Central memory CD8-positive, alpha-beta T cell (primary cell): ENCODE measurements at regions not wholly inside any gene's neighbourhood (a gene's known extent, or its start where the extent isn't known, plus 50 kb on each side); places are given as distances from the start of the nearest gene placed in this dataset.

Experiments used
- ATAC-seq: fragments of 150-1000 bp; cut with Tn5 transposase; replicated peaks from 2 replicates; pipeline ENCODE4 v1.10.0; 2022; ENCODE audit warnings: mild to moderate bottlenecking, moderate FRiP score, moderate number of reproducible peaks; ENCODE audit not compliant: poor library complexity, severe bottlenecking; ENCODE audit errors: extremely low read depth
- DNase-seq, 2 donors: peaks; one replicate each; pipeline ENCODE4 v3.0.0; 2021; ENCODE audit warnings: low spot score in 2 of 2
- H3K27ac Mint-ChIP-seq: one replicate; pipeline ENCODE4 v1.8.0; 2022; ENCODE audit warnings: low read depth, mild to moderate bottlenecking, moderate library complexity, mixed read lengths
- H3K27me3 Mint-ChIP-seq: one replicate; pipeline ENCODE4 v1.8.0; 2022; ENCODE audit warnings: mixed read lengths
- H3K36me3 Mint-ChIP-seq: one replicate; pipeline ENCODE4 v1.8.0; 2022; ENCODE audit warnings: mild to moderate bottlenecking, moderate library complexity, mixed read lengths; ENCODE audit not compliant: insufficient read depth
- H3K4me1 Mint-ChIP-seq: one replicate; pipeline ENCODE4 v1.8.0; 2022; ENCODE audit warnings: mixed read lengths
- H3K4me3 Mint-ChIP-seq: one replicate; pipeline ENCODE4 v1.8.0; 2022; ENCODE audit warnings: mild to moderate bottlenecking, moderate library complexity, mixed read lengths
- H3K9me3 Mint-ChIP-seq: one replicate; pipeline ENCODE4 v1.8.0; 2022; ENCODE audit warnings: mixed read lengths

GRCh38 chr11:19578871-19579270 is 133.8 kb upstream of the NAV2 start:
- no peaks in the 10 kb centered on the region for H3K9me3 Mint-ChIP-seq
- DNase-seq (no peak), ATAC-seq (no peak)
- H3K36me3 Mint-ChIP-seq, result no peaks in the 10 kb centered on the region
- no peak overlapping the region for H3K4me3 Mint-ChIP-seq
- peaks cover 3% of the 10 kb centered on the region for H3K27me3 Mint-ChIP-seq
- H3K27ac Mint-ChIP-seq, result no peak overlapping the region
- H3K4me1 Mint-ChIP-seq, result no peaks in the 10 kb centered on the region

GRCh38 chr11:19577976-19578619 is 134.5 kb upstream of the NAV2 start:
- Mint-ChIP-seq H3K4me3 (no peak overlapping the region), H3K36me3 (no peaks in the 10 kb centered on the region), H3K27me3 (no peaks in the 10 kb centered on the region), H3K4me1 (no peaks in the 10 kb centered on the region), H3K9me3 (no peaks in the 10 kb centered on the region), H3K27ac (no peak overlapping the region)
- DNase-seq, result no peak
- ATAC-seq, result no peak

GRCh38 chr11:19577391-19577975 is 135.2 kb upstream of the NAV2 start:
- no peak overlapping the region for H3K4me3 Mint-ChIP-seq
- no peak overlapping the region for H3K27ac Mint-ChIP-seq
- H3K27me3 Mint-ChIP-seq, result no peaks in the 10 kb centered on the region
- no peak for DNase-seq
- H3K36me3 Mint-ChIP-seq, result no peaks in the 10 kb centered on the region
- H3K9me3 Mint-ChIP-seq, result no peaks in the 10 kb centered on the region
- no peaks in the 10 kb centered on the region for H3K4me1 Mint-ChIP-seq
- no peak for ATAC-seq

- no peak for ATAC-seq
These were observed 135.7 kb upstream of the NAV2 start for GRCh38 chr11:19576903-19577302.

GRCh38 chr11:19576054-19576453 is 136.6 kb upstream of the NAV2 start:
- no peak for ATAC-seq
- no peak overlapping the region for H3K4me3 Mint-ChIP-seq
- no peak overlapping the region for H3K27ac Mint-ChIP-seq
- H3K36me3 Mint-ChIP-seq, result no peaks in the 10 kb centered on the region
- no peaks in the 10 kb centered on the region for H3K4me1 Mint-ChIP-seq
- peaks cover 11% of the 10 kb centered on the region for H3K27me3 Mint-ChIP-seq
- DNase-seq, result no peak
- H3K9me3 Mint-ChIP-seq, result no peaks in the 10 kb centered on the region

More at GRCh38 chr11:19576903-19577302, 135.7 kb upstream of the NAV2 start:
- H3K27me3 Mint-ChIP-seq, result peaks cover 3% of the 10 kb centered on the region
- no peaks in the 10 kb centered on the region for H3K36me3 Mint-ChIP-seq
- no peak overlapping the region for H3K4me3 Mint-ChIP-seq
- H3K9me3 Mint-ChIP-seq, result no peaks in the 10 kb centered on the region
- H3K27ac Mint-ChIP-seq, result no peak overlapping the region
- no peak for DNase-seq
- no peaks in the 10 kb centered on the region for H3K4me1 Mint-ChIP-seq

- H3K27ac Mint-ChIP-seq, result no peak overlapping the region
- no peaks in the 10 kb centered on the region for H3K36me3 Mint-ChIP-seq
- DNase-seq, result no peak
- ATAC-seq, result no peak
- no peak overlapping the region for H3K4me3 Mint-ChIP-seq
- H3K9me3 Mint-ChIP-seq, result no peaks in the 10 kb centered on the region
- H3K4me1 Mint-ChIP-seq, result no peaks in the 10 kb centered on the region
- peaks cover 22% of the 10 kb centered on the region for H3K27me3 Mint-ChIP-seq
These were observed 137.7 kb upstream of the NAV2 start for GRCh38 chr11:19574916-19575315.

- DNase-seq, result no peak
- Mint-ChIP-seq H3K36me3 (no peaks in the 10 kb centered on the region), H3K9me3 (no peaks in the 10 kb centered on the region), H3K27me3 (peaks cover 28% of the 10 kb centered on the region), H3K27ac (no peak overlapping the region), H3K4me1 (no peaks in the 10 kb centered on the region), H3K4me3 (no peak overlapping the region)
- ATAC-seq, result no peak
These were observed 139.0 kb upstream of the NAV2 start for GRCh38 chr11:19573666-19574065.

GRCh38 chr11:19571906-19572305 is 140.7 kb upstream of the NAV2 start:
- H3K9me3 Mint-ChIP-seq, result no peaks in the 10 kb centered on the region
- no peaks in the 10 kb centered on the region for H3K36me3 Mint-ChIP-seq
- no peak overlapping the region for H3K27ac Mint-ChIP-seq
- H3K27me3 Mint-ChIP-seq, result peaks cover 42% of the 10 kb centered on the region
- DNase-seq (no peak), ATAC-seq (no peak)
- no peak overlapping the region for H3K4me3 Mint-ChIP-seq
- H3K4me1 Mint-ChIP-seq, result no peaks in the 10 kb centered on the region

GRCh38 chr11:19570889-19571288 is 141.7 kb upstream of the NAV2 start:
- Mint-ChIP-seq H3K27me3 (peaks cover 42% of the 10 kb centered on the region), H3K4me3 (no peak overlapping the region), H3K4me1 (no peaks in the 10 kb centered on the region), H3K36me3 (no peaks in the 10 kb centered on the region), H3K9me3 (no peaks in the 10 kb centered on the region), H3K27ac (no peak overlapping the region)
- no peak for DNase-seq
- no peak for ATAC-seq

GRCh38 chr11:19567996-19568395 is 144.6 kb upstream of the NAV2 start:
- no peak for ATAC-seq
- Mint-ChIP-seq H3K27me3 (peaks cover 58% of the 10 kb centered on the region), H3K4me3 (no peak overlapping the region), H3K36me3 (no peaks in the 10 kb centered on the region), H3K9me3 (no peaks in the 10 kb centered on the region), H3K27ac (no peak overlapping the region), H3K4me1 (no peaks in the 10 kb centered on the region)
- DNase-seq, result no peak

- H3K27me3 Mint-ChIP-seq, result peaks cover 57% of the 10 kb centered on the region
- H3K9me3 Mint-ChIP-seq, result no peaks in the 10 kb centered on the region
- ATAC-seq (no peak), DNase-seq (no peak)
- H3K4me3 Mint-ChIP-seq, result no peak overlapping the region
- H3K4me1 Mint-ChIP-seq, result no peaks in the 10 kb centered on the region
- H3K27ac Mint-ChIP-seq, result no peak overlapping the region
- no peaks in the 10 kb centered on the region for H3K36me3 Mint-ChIP-seq
These were observed 145.9 kb upstream of the NAV2 start for GRCh38 chr11:19566583-19567379.

GRCh38 chr11:19565639-19566038 is 147.0 kb upstream of the NAV2 start:
- H3K4me3 Mint-ChIP-seq, result no peak overlapping the region

GRCh38 chr11:19562156-19562555 is 150.5 kb upstream of the NAV2 start:
- DNase-seq (no peak), ATAC-seq (no peak)
- Mint-ChIP-seq H3K4me1 (peaks cover 7% of the 10 kb centered on the region), H3K4me3 (no peak overlapping the region), H3K27ac (no peak overlapping the region), H3K36me3 (no peaks in the 10 kb centered on the region), H3K27me3 (peaks cover 43% of the 10 kb centered on the region), H3K9me3 (no peaks in the 10 kb centered on the region)

More at GRCh38 chr11:19565639-19566038, 147.0 kb upstream of the NAV2 start:
- no peaks in the 10 kb centered on the region for H3K9me3 Mint-ChIP-seq
- H3K4me1 Mint-ChIP-seq, result no peaks in the 10 kb centered on the region
- H3K36me3 Mint-ChIP-seq, result no peaks in the 10 kb centered on the region
- DNase-seq (no peak), ATAC-seq (no peak)
- no peak overlapping the region for H3K27ac Mint-ChIP-seq
- H3K27me3 Mint-ChIP-seq, result peaks cover 45% of the 10 kb centered on the region
